Transverse colon (tissue), 4 donors: ENCODE measurements at regions not wholly inside any gene's neighbourhood (a gene's known extent, or its start where the extent isn't known, plus 50 kb on each side); places are given as distances from the start of the nearest gene placed in this dataset.

Experiments used
- CTCF ChIP-seq, 5 experiments: fragments of 200-600 bp in 3 of 5; fragments of 450-650 bp in 2 of 5; sonication (generic) in 3 of 5; IDR thresholded peaks; 1 replicate in 2 of 5; 2 replicates in 3 of 5; pipeline ENCODE4 v1.5.1; 2016 to 2017; ENCODE audit warnings: antibody characterized with exemption in 5 of 5, inconsistent platforms in 3 of 5, mild to moderate bottlenecking in 2 of 5, moderate library complexity in 1 of 5
- EP300 ChIP-seq: sonication (generic); formaldehyde crosslinking; IDR thresholded peaks from one replicate; pipeline ENCODE4 v1.6.1; 2017; ENCODE audit warnings: antibody characterized with exemption, low read depth
- POLR2A ChIP-seq: fragments of 450-650 bp; IDR thresholded peaks from one replicate; pipeline ENCODE4 v1.6.1; 2016; ENCODE audit warnings: antibody characterized with exemption, mild to moderate bottlenecking, moderate library complexity
- POLR2AphosphoS5 ChIP-seq, 3 donors: sonication (generic); formaldehyde crosslinking; IDR thresholded peaks; one replicate each; pipeline ENCODE4 v1.6.1; 2016; ENCODE audit warnings: antibody characterized with exemption in 3 of 3

GRCh38 chr2:11090187-11090586 is 65.1 kb upstream of the SLC66A3 start:
- no peak for TF ChIP-seq POLR2A
- no peak for TF ChIP-seq CTCF (IDR thresholded peaks at IDR 0.05)
- no peak for TF ChIP-seq POLR2AphosphoS5 (IDR thresholded peaks at IDR 0.05)
- no peak for TF ChIP-seq EP300
